ENCODE measurements at regions not wholly inside any gene's neighbourhood (a gene's known extent, or its start where the extent isn't known, plus 50 kb on each side); places are given as distances from the start of the nearest gene placed in this dataset.

DNA sequence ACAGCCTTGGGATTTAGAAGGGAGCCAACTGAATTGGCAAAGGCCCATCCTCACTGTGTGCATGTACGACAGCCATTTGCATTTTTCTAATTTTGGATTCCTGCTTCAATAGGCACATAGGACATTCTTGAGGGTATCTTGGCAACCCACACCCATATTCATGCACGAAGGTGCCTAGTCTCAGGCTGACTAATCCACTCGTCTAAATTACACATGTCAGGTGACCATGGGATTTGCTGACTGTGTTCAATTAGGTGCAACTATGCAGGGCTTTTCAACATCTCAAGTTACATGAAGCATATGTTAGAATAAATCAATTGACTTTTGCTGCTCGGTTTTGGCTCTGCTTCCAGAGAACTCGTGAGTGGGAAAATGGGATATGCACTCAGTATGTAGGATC is 249.7 kb downstream of the SP3 start:
- TF ChIP-seq CTCF (IDR thresholded peaks at IDR 0.05 in 4 of 5, conservative IDR thresholded peaks at IDR 0.05 in 1 of 5) (no peak), POLR2A (IDR thresholded peaks at IDR 0.05) (no peak)
